Thymus (tissue), 11 donors: ENCODE measurements at regions not wholly inside any gene's neighbourhood (a gene's known extent, or its start where the extent isn't known, plus 50 kb on each side); places are given as distances from the start of the nearest gene placed in this dataset.

ENCODE experiments used
- DNase-seq, 9 donors: peaks; one replicate each; pipeline ENCODE4 v3.0.0-alpha.2; 2013; ENCODE audit warnings: low spot score in 9 of 9, low read depth in 6 of 9, missing footprints in 1 of 9
- H3K27ac ChIP-seq, 2 donors: one replicate each; pipeline ENCODE4 v1.5.1; 2013; ENCODE audit warnings: control low read depth in 1 of 2, low read depth in 1 of 2, low read length in 1 of 2, mild to moderate bottlenecking in 1 of 2, moderate library complexity in 1 of 2
- H3K27me3 ChIP-seq, 2 donors: one replicate each; pipeline ENCODE4 v1.5.1; 2013; ENCODE audit warnings: low read length in 1 of 2; ENCODE audit not compliant: control insufficient read depth in 2 of 2, insufficient read depth in 1 of 2
- H3K36me3 ChIP-seq, 2 donors: one replicate each; pipeline ENCODE4 v1.5.1; 2013; ENCODE audit warnings: low read length in 1 of 2, mild to moderate bottlenecking in 1 of 2, moderate library complexity in 1 of 2; ENCODE audit not compliant: control insufficient read depth in 2 of 2, insufficient read depth in 2 of 2
- H3K4me1 ChIP-seq, 2 donors: one replicate each; pipeline ENCODE4 v1.5.1; 2013; ENCODE audit warnings: low read length in 2 of 2; ENCODE audit not compliant: control insufficient read depth in 2 of 2, insufficient read depth in 2 of 2
- H3K4me3 ChIP-seq, 2 donors: one replicate each; pipeline ENCODE4 v1.5.1; 2013; ENCODE audit warnings: low read length in 2 of 2, control low read depth in 1 of 2, mild to moderate bottlenecking in 1 of 2
- H3K9me3 ChIP-seq, 2 donors: one replicate each; pipeline ENCODE4 v1.5.1; 2013; ENCODE audit warnings: low read length in 1 of 2, mild to moderate bottlenecking in 1 of 2; ENCODE audit not compliant: control insufficient read depth in 2 of 2, insufficient read depth in 1 of 2
- WGBS: extraction: QIAGEN DNeasy Blood & Tissue Kit; methylation state at CpG from one replicate; pipeline ENCODE4 v1.1.7; 2013; 5-methylcytosine and 5-hydroxymethylcytosine counted together
- donor health status: healthy.

- 85% methylated on average over 6 of the region's 6 CpGs for WGBS
- peak in 1 of 9 donors; percentile 12 for DNase-seq
- Histone ChIP-seq H3K36me3 (no peaks in the 10 kb centered on the region), H3K9me3 (no peaks in the 10 kb centered on the region), H3K27me3 (no peaks in the 10 kb centered on the region), H3K27ac (peak overlapping the region; percentile 34 to 70), H3K4me3 (no peak overlapping the region), H3K4me1 (peaks cover 0 to 5% of the 10 kb centered on the region in 2 donors)
Measured at GRCh38 chr2:71952572-71953188, 195.0 kb downstream of the CYP26B1 start.

- Histone ChIP-seq H3K27ac (no peak overlapping the region), H3K36me3 (no peaks in the 10 kb centered on the region), H3K4me1 (peaks cover 0 to 5% of the 10 kb centered on the region in 2 donors), H3K4me3 (no peak overlapping the region), H3K9me3 (no peaks in the 10 kb centered on the region), H3K27me3 (no peaks in the 10 kb centered on the region)
- 91% methylated on average over 3 of the region's 3 CpGs for WGBS
- no peak for DNase-seq
Measured at GRCh38 chr2:71951718-71952404, 195.8 kb downstream of the CYP26B1 start.

- DNase-seq = no peak
- Histone ChIP-seq H3K27me3 (no peaks in the 10 kb centered on the region), H3K36me3 (no peaks in the 10 kb centered on the region), H3K27ac (no peak overlapping the region), H3K4me1 (peaks cover 0 to 5% of the 10 kb centered on the region in 2 donors), H3K4me3 (no peak overlapping the region), H3K9me3 (no peaks in the 10 kb centered on the region)
- WGBS = 88% methylated on average over 2 of the region's 2 CpGs
Measured at GRCh38 chr2:71951083-71951468, 196.6 kb downstream of the CYP26B1 start.

DNA sequence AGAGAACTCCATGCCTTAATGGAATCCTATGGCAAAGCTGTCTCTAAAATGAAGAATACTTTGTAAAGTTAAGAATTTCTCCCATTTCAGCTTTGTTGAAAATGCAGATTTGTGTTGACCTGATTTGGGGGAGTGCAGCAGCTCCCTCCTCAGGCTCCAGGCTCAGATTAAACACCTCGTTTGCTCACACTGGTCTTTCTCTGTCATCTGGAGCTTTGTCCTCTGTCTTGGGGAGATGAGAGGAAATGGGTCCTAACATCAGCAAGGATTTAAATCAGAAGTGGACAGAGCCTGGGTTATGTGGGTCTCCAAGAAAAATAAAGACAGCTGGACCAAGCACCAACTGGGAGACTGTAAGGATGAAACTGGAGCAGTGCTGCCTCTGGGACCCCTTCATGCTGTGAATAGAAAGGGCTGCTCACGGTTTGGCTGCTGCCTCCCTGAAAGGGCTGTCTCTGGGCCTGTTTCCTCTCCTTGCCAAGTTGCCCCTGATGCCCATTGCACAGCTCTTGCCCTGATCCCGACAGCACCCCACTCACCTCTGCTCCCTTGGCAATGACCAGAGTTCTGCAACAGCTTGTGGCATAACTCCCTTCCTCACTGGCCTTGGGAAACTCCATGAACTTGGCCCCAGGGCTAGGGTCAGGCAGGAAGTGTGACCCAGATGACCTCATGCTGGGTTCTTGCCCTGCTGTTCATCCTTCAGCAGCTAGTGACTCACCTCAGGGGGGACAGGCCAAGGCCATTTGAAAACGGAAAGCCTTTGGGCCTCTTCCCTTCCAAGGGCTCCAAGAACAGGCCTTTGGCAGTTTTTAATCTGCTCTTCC, 197.2 kb downstream of the CYP26B1 start:
- DNase-seq = no peak
- H3K27me3 ChIP-seq = no peaks in the 10 kb centered on the region

DNA sequence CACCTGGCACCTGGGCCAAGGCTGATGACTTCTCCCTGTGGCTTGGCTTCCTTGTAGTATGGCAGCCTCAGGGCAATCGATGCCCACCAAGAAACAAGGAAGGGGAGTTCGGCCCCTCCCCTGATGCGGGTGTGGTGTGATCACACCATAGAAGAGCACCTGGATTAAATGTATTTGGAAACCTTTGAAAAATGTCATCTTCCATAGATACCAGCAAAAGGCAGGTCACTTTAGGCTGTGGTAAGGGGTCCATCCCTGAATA, 198.2 kb downstream of the CYP26B1 start:
- Histone ChIP-seq H3K4me1 (peaks cover 0 to 5% of the 10 kb centered on the region in 2 donors), H3K9me3 (no peaks in the 10 kb centered on the region), H3K4me3 (no peak overlapping the region), H3K27me3 (no peaks in the 10 kb centered on the region), H3K27ac (no peak overlapping the region), H3K36me3 (no peaks in the 10 kb centered on the region)
- DNase-seq = no peak
- 93% methylated on average over 3 of the region's 3 CpGs for WGBS

More for the DNA sequence above, 197.2 kb downstream of the CYP26B1 start:
- Histone ChIP-seq H3K27ac (no peak overlapping the region), H3K4me1 (peaks cover 0 to 5% of the 10 kb centered on the region in 2 donors), H3K4me3 (no peak overlapping the region), H3K9me3 (no peaks in the 10 kb centered on the region), H3K36me3 (no peaks in the 10 kb centered on the region)
- 83% methylated on average over 4 of the region's 4 CpGs for WGBS

DNA sequence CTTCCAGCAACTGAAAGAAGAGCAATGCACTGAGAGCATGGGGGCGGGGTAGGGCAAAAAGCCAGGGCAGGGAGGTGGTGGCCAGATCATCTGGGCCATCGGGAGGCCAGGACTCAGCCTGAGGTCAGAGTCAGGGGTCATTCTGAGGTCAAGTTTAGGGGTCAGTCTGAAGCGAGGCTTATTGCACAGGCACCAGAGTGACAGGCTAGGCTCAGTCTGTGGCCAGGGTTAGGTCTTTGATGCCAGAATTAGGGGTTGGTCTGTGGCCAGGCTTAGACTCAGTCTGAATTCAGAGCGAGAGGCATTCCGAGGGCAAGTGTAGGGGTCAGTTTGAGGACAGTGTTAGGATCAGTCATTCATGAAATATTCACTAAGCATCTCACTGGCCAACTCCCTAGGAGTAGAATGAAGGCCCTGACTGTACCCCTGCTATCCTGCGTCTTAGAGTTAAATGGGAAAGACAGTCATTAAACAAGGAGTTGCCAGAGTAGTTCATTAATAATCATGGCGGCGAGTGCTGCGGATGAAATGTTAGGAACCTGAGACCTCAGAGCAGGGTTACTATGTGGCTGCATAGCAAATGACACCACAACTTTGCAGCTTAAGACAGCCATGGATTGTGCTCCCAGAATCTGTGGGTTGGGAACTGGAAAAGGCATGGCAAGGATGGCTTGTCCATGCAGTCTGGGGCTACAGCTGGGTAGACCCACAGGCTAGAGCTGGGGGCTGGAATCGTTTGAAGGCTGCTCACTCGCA, 198.7 kb downstream of the CYP26B1 start:
- no peaks in the 10 kb centered on the region for H3K27me3 ChIP-seq
- 91% methylated on average over 11 of the region's 11 CpGs for WGBS
- DNase-seq = no peak
- H3K36me3 ChIP-seq = no peaks in the 10 kb centered on the region
- peaks cover 0 to 5% of the 10 kb centered on the region in 2 donors for H3K4me1 ChIP-seq
- no peak overlapping the region for H3K4me3 ChIP-seq
- H3K27ac ChIP-seq = no peak overlapping the region
- H3K9me3 ChIP-seq = no peaks in the 10 kb centered on the region

DNA sequence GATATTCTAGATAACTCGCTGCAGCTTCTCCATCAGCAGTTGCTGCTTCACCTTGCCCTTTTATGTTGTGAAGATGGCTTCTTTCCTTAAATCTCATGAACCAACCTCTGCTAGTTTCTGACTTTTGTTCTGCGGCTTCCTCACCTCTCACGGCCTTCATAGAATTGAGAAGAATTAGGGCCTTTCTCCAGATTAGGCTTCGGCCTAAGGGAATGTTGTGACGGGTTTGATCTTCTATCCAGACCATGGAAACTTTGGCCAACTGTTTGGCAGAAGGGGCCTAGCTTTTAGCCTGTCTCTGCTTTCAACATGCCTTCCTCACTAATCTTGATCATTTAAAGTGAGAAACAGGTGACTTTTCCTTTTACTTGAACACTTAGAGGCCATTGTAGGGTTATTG, 199.9 kb downstream of the CYP26B1 start:
- 96% methylated on average over 5 of the region's 5 CpGs for WGBS
- no peak for DNase-seq
- Histone ChIP-seq H3K9me3 (no peaks in the 10 kb centered on the region), H3K36me3 (no peaks in the 10 kb centered on the region), H3K4me3 (no peak overlapping the region), H3K27me3 (no peaks in the 10 kb centered on the region), H3K4me1 (peaks cover 0 to 5% of the 10 kb centered on the region in 2 donors), H3K27ac (no peak overlapping the region)

DNA sequence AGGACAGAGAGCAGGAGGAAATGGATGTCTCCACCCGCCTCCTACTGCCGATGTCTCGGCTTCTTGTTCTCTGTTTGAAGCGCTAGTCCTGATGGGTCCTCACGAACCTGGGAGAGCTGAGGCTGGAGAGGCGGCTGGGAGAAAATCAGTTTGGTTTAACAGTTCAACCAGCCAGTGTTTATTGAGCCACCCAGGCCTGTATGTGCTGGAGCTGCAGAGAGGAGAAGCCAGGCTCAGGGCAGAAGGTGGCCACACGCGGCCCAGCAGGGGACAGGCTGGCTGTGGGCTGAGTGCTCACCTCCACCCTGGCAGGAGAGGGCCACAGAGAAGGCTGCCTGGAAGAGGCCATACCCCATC, 202.1 kb downstream of the CYP26B1 start:
- no peaks in the 10 kb centered on the region for H3K27me3 ChIP-seq
- H3K4me1 ChIP-seq = no peaks in the 10 kb centered on the region
- no peak overlapping the region for H3K27ac ChIP-seq
- WGBS = 90% methylated on average over 8 of the region's 8 CpGs
- no peaks in the 10 kb centered on the region for H3K9me3 ChIP-seq
- H3K36me3 ChIP-seq = no peaks in the 10 kb centered on the region
- no peak for DNase-seq
- no peak overlapping the region for H3K4me3 ChIP-seq
